Coronary artery (tissue), 2 donors: ENCODE measurements at regions not wholly inside any gene's neighbourhood (a gene's known extent, or its start where the extent isn't known, plus 50 kb on each side); places are given as distances from the start of the nearest gene placed in this dataset.

Experiments
- DNase-seq: peaks from one replicate; pipeline ENCODE4 v3.0.0-alpha.2; 2017; ENCODE audit warnings: low spot score
- H3K27ac ChIP-seq, 2 donors: fragments of 200-600 bp; sonication (generic); one replicate each; pipeline ENCODE4 v1.5.1; 2016 to 2019
- H3K4me3 ChIP-seq: fragments of 200-600 bp; sonication (generic); 2 replicates; pipeline ENCODE4 v1.5.1; 2016; ENCODE audit warnings: mild to moderate bottlenecking, moderate library complexity
- TF ChIP-seq, protein P1 (sequence below): fragments of 200-600 bp; sonication (generic); IDR thresholded peaks from one replicate; pipeline ENCODE4 v1.5.1; 2019; ENCODE audit warnings: antibody characterized with exemption

DNA sequence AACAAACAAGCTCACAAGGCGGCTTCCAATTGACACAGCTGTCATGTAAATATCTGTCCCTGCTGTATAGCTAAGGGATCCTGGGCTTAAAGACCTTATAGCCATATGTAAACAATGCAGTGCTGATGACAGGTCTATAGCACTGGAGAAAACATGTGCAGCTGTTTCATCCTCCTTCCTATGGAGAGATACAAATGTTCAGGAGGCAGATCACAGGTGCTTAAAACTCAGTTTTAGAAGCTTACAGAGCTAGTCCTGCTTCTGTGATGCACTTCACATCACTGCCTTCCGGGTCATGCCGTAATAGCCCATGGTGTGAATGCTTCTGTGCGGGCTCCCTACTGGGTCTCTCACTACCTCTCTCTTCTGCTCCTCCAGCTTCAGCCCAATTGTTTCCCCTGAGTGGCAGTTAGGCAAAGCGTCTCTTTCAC, 262.4 kb upstream of the CHST9 start:
- no peak for DNase-seq
- TF ChIP-seq, protein P1, sequence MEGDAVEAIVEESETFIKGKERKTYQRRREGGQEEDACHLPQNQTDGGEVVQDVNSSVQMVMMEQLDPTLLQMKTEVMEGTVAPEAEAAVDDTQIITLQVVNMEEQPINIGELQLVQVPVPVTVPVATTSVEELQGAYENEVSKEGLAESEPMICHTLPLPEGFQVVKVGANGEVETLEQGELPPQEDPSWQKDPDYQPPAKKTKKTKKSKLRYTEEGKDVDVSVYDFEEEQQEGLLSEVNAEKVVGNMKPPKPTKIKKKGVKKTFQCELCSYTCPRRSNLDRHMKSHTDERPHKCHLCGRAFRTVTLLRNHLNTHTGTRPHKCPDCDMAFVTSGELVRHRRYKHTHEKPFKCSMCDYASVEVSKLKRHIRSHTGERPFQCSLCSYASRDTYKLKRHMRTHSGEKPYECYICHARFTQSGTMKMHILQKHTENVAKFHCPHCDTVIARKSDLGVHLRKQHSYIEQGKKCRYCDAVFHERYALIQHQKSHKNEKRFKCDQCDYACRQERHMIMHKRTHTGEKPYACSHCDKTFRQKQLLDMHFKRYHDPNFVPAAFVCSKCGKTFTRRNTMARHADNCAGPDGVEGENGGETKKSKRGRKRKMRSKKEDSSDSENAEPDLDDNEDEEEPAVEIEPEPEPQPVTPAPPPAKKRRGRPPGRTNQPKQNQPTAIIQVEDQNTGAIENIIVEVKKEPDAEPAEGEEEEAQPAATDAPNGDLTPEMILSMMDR: no peak
- H3K27ac ChIP-seq: no peak overlapping the region
- no peak overlapping the region for H3K4me3 ChIP-seq

DNA sequence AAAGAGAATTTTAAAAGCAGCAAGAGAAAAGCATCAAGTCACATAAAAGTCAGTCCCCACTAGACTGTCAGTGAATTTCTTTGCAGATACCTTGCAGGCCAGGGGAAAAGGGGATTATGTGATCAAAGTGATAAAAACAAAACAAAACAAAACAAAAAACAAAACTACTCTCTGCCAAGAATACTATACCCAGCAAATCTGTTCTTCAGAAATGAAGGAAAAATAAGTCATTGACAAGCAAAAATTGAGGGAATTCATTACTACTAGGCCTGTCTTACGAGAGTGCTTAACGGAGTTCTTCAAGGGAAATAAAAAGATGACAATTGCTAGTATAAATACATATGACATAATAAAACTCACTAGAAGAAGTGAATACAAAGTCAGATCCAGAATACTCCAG, 245.5 kb upstream of the CHST9 start:
- no peak overlapping the region for H3K27ac ChIP-seq
- TF ChIP-seq, protein P1: no peak
- no peak for DNase-seq
- no peak overlapping the region for H3K4me3 ChIP-seq

DNA sequence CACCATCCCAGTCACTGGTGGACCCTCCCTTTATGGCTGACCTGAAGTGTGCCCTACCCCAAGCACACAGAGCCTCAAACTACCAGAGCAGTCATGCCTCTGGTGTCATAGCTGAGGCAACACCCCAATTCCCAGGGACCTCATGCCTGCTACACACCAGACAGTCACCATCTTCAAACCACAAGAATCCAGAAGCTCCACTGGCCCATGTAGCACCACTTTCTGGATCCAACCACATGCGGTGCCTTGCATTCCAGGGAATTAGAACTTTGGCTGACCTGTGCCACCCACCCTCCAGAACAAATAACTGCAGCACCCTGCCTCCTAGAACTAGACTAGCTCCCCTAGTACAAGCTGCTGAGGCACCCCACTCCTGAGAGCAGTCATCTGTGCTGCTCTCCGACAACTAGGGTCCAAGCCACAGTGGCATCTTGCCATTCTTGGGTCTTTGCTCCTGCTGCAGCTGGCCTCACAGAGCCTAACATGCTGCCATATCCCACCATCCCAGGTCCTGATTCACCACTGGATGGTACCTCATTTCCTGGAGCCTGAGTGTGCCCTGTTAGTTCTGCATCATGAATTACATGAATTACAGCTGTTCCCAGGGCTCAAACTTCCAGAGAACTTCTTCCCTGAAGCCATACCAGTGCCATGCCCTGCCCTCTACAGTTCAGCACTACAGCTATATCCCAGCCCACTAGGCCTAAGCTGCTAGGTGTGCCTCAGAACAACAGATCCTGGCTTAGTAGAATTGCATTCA, 243.8 kb upstream of the CHST9 start:
- TF ChIP-seq, protein P1: no peak
- H3K27ac ChIP-seq: no peak overlapping the region
- no peak for DNase-seq
- H3K4me3 ChIP-seq: no peak overlapping the region

DNA sequence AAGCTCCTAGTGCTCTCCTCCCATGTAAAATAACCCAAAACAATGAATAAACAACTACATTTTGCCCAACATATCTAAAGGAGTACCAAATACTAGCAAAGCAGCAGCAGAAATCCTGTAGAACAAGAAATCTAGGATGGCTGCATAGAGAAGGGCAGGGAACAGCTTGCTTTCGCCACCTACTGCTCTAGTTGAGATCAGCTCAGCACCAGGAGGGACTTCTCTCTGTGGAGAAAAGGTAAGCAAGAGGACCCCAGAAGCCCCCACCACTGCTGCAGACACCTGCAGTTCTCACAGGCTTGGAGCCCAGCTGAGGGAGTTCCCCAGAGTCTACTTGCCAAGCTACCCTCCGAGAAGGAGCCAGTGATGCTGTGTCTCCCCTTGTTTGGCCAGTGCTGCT, 243.0 kb upstream of the CHST9 start:
- DNase-seq: no peak
- H3K4me3 ChIP-seq: no peak overlapping the region
- no peak overlapping the region for H3K27ac ChIP-seq
- TF ChIP-seq, protein P1: no peak

DNA sequence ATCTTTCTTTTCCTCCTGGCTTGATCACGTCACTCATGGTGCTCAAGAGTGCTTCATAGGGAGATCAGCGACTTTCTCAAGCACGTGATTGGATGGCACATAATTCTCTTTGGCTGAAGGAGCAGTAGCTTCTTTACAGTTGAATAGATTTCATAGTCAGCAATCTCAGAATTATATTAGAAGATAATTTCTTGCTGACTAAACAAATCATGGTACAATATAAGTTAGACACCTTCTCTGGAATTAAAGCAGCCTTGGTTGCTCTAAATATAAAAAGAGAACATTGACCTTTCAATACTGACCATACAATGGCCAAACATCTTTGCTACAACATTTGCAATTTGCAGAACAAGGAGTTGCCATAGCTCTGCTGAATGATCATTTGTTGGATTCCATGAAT, 238.5 kb upstream of the CHST9 start:
- TF ChIP-seq, protein P1: no peak

DNA sequence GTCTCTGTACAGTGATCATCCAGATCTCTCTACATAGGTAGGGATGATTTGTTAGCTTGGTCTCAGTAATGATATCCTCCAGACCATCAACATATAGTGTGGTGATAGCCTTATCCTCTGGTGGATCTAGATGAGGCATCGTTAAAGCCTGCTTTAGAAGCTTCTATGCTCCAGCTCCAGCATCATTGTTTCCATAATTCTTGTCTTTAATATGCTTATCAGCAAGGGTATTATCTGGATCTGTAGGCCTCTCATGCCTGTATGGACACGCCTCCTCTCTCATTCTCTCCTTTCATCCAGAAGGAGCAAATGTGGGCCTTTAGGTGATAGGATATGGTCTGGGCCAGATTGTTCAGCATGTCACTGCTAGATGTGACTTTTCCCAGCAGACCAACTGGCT, 234.5 kb upstream of the CHST9 start:
- TF ChIP-seq, protein P1: no peak
- no peak for DNase-seq
- H3K27ac ChIP-seq: no peak overlapping the region
- no peak overlapping the region for H3K4me3 ChIP-seq

More for the DNA sequence above, 238.5 kb upstream of the CHST9 start:
- Histone ChIP-seq H3K27ac (no peak overlapping the region), H3K4me3 (no peak overlapping the region)
- no peak for DNase-seq

DNA sequence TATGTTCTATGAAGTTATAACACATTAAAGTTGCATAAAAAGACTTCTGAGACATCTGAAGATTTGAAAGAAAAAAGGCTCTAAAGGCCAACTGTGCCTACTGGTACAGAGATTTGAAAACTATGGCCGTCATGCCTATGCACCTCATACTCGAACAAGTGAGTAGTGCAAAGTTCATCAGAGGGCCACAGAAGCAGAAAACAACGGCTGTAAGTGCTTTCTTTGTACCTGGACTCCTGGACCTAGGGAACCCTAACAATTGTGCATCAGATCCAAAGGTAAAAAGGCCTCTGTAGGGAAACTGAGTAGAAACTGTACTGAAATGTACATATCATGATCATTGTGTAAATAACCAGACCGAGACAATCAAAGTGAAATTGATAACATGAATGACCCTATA, 230.4 kb upstream of the CHST9 start:
- DNase-seq: no peak
- no peak overlapping the region for H3K27ac ChIP-seq
- TF ChIP-seq, protein P1: no peak

More for the DNA sequence above, 230.4 kb upstream of the CHST9 start:
- H3K4me3 ChIP-seq: no peak overlapping the region
